Mucosa of stomach (tissue), 1 donor: ENCODE measurements at regions not wholly inside any gene's neighbourhood (a gene's known extent, or its start where the extent isn't known, plus 50 kb on each side); places are given as distances from the start of the nearest gene placed in this dataset.

Experiments used
- H3K27me3 ChIP-seq: one replicate; pipeline ENCODE4 v1.7.0; 2013; ENCODE audit warnings: mild to moderate bottlenecking, low read length; ENCODE audit not compliant: control insufficient read depth, insufficient read depth
- H3K36me3 ChIP-seq: one replicate; pipeline ENCODE4 v1.7.0; 2013; ENCODE audit warnings: low read length; ENCODE audit not compliant: control insufficient read depth, insufficient read depth
- H3K4me1 ChIP-seq: one replicate; pipeline ENCODE4 v1.7.0; 2013; ENCODE audit warnings: mild to moderate bottlenecking, low read length; ENCODE audit not compliant: control insufficient read depth, insufficient read depth
- H3K4me3 ChIP-seq: one replicate; pipeline ENCODE4 v1.7.0; 2013; ENCODE audit warnings: low read length
- H3K9ac ChIP-seq: one replicate; pipeline ENCODE4 v1.7.0; 2013; ENCODE audit warnings: mild to moderate bottlenecking, low read length, moderate library complexity
- H3K9me3 ChIP-seq: one replicate; pipeline ENCODE4 v1.7.0; 2013; ENCODE audit warnings: mild to moderate bottlenecking, low read length, moderate library complexity; ENCODE audit not compliant: control insufficient read depth
- donor health status: Pancreatic carcinoma.

- no peaks in the 10 kb centered on the region for H3K36me3 ChIP-seq
These were observed 665.1 kb downstream of the SORCS1 start for GRCh38 chr10:106499448-106499847.

GRCh38 chr10:106498675-106499074, 665.8 kb downstream of the SORCS1 start:
- Histone ChIP-seq H3K9me3 (no peaks in the 10 kb centered on the region), H3K4me3 (no peak overlapping the region), H3K27me3 (no peaks in the 10 kb centered on the region), H3K9ac (no peak overlapping the region), H3K4me1 (no peaks in the 10 kb centered on the region), H3K36me3 (no peaks in the 10 kb centered on the region)

More at GRCh38 chr10:106499448-106499847, 665.1 kb downstream of the SORCS1 start:
- H3K9me3 ChIP-seq = no peaks in the 10 kb centered on the region
- H3K9ac ChIP-seq = no peak overlapping the region
- no peak overlapping the region for H3K4me3 ChIP-seq
- H3K27me3 ChIP-seq = no peaks in the 10 kb centered on the region
- H3K4me1 ChIP-seq = no peaks in the 10 kb centered on the region

- Histone ChIP-seq H3K4me1 (no peaks in the 10 kb centered on the region), H3K4me3 (no peak overlapping the region), H3K9me3 (no peaks in the 10 kb centered on the region), H3K36me3 (no peaks in the 10 kb centered on the region), H3K27me3 (no peaks in the 10 kb centered on the region), H3K9ac (no peak overlapping the region)
These were observed 668.6 kb downstream of the SORCS1 start for GRCh38 chr10:106495931-106496330.

GRCh38 chr10:106493751-106494150, 670.8 kb downstream of the SORCS1 start:
- H3K9ac ChIP-seq = no peak overlapping the region
- H3K36me3 ChIP-seq = no peaks in the 10 kb centered on the region
- H3K27me3 ChIP-seq = no peaks in the 10 kb centered on the region
- no peaks in the 10 kb centered on the region for H3K4me1 ChIP-seq
- no peak overlapping the region for H3K4me3 ChIP-seq
- no peaks in the 10 kb centered on the region for H3K9me3 ChIP-seq

GRCh38 chr10:106493226-106493625, 671.3 kb downstream of the SORCS1 start:
- no peaks in the 10 kb centered on the region for H3K27me3 ChIP-seq
- no peak overlapping the region for H3K9ac ChIP-seq
- no peaks in the 10 kb centered on the region for H3K36me3 ChIP-seq
- no peak overlapping the region for H3K4me3 ChIP-seq
- H3K4me1 ChIP-seq = no peaks in the 10 kb centered on the region
- no peaks in the 10 kb centered on the region for H3K9me3 ChIP-seq

- no peak overlapping the region for H3K4me3 ChIP-seq
- no peaks in the 10 kb centered on the region for H3K9me3 ChIP-seq
- no peak overlapping the region for H3K9ac ChIP-seq
- no peaks in the 10 kb centered on the region for H3K4me1 ChIP-seq
- H3K36me3 ChIP-seq = no peaks in the 10 kb centered on the region
- H3K27me3 ChIP-seq = no peaks in the 10 kb centered on the region
These were observed 676.8 kb downstream of the SORCS1 start for GRCh38 chr10:106487726-106488125.

- no peak overlapping the region for H3K9ac ChIP-seq
- no peaks in the 10 kb centered on the region for H3K9me3 ChIP-seq
- no peaks in the 10 kb centered on the region for H3K27me3 ChIP-seq
- H3K36me3 ChIP-seq = no peaks in the 10 kb centered on the region
- H3K4me1 ChIP-seq = no peaks in the 10 kb centered on the region
- no peak overlapping the region for H3K4me3 ChIP-seq
These were observed 682.8 kb downstream of the SORCS1 start for GRCh38 chr10:106481598-106482275.

- H3K9ac ChIP-seq = no peak overlapping the region
- H3K4me3 ChIP-seq = no peak overlapping the region
- H3K36me3 ChIP-seq = no peaks in the 10 kb centered on the region
- no peaks in the 10 kb centered on the region for H3K4me1 ChIP-seq
- H3K27me3 ChIP-seq = no peaks in the 10 kb centered on the region
- no peaks in the 10 kb centered on the region for H3K9me3 ChIP-seq
These were observed 684.9 kb downstream of the SORCS1 start for GRCh38 chr10:106479636-106480035.

GRCh38 chr10:106474876-106475275, 689.6 kb downstream of the SORCS1 start:
- Histone ChIP-seq H3K4me3 (no peak overlapping the region), H3K4me1 (no peaks in the 10 kb centered on the region), H3K9me3 (no peaks in the 10 kb centered on the region), H3K9ac (no peak overlapping the region), H3K36me3 (no peaks in the 10 kb centered on the region), H3K27me3 (no peaks in the 10 kb centered on the region)

GRCh38 chr10:106473129-106473685, 691.3 kb downstream of the SORCS1 start:
- no peaks in the 10 kb centered on the region for H3K27me3 ChIP-seq
- no peaks in the 10 kb centered on the region for H3K9me3 ChIP-seq
- no peaks in the 10 kb centered on the region for H3K4me1 ChIP-seq
- no peak overlapping the region for H3K9ac ChIP-seq
- H3K36me3 ChIP-seq = no peaks in the 10 kb centered on the region
- H3K4me3 ChIP-seq = no peak overlapping the region

GRCh38 chr10:106467506-106467905, 697.0 kb downstream of the SORCS1 start:
- no peaks in the 10 kb centered on the region for H3K4me1 ChIP-seq
- H3K9ac ChIP-seq = no peak overlapping the region
- H3K4me3 ChIP-seq = no peak overlapping the region
- H3K36me3 ChIP-seq = no peaks in the 10 kb centered on the region
- no peaks in the 10 kb centered on the region for H3K9me3 ChIP-seq
- H3K27me3 ChIP-seq = no peaks in the 10 kb centered on the region

GRCh38 chr10:106457522-106457921, 707.0 kb downstream of the SORCS1 start:
- Histone ChIP-seq H3K36me3 (no peaks in the 10 kb centered on the region), H3K4me1 (no peaks in the 10 kb centered on the region), H3K9ac (no peak overlapping the region), H3K27me3 (no peaks in the 10 kb centered on the region), H3K9me3 (no peaks in the 10 kb centered on the region), H3K4me3 (no peak overlapping the region)
